HL-60 (cell line): ENCODE measurements at regions not wholly inside any gene's neighbourhood (a gene's known extent, or its start where the extent isn't known, plus 50 kb on each side); places are given as distances from the start of the nearest gene placed in this dataset.

Experiments
- DNase-seq, 2 experiments: peaks; one replicate each; pipeline ENCODE4 v3.0.0-alpha.2; 2010 to 2020; ENCODE audit warnings: low read depth in 1 of 2, low spot score in 1 of 2
- H3K27ac ChIP-seq: fragments of 250-450 bp; sonication (Bioruptor Pico); replicated peaks from 2 replicates; pipeline ENCODE4 v1.5.1; 2020; ENCODE audit warnings: mild to moderate bottlenecking, moderate library complexity
- H3K27me3 ChIP-seq: fragments of 250-450 bp; sonication (Bioruptor Pico); 2 replicates; pipeline ENCODE4 v1.5.1; 2021; ENCODE audit warnings: mild to moderate bottlenecking, moderate library complexity; ENCODE audit not compliant: insufficient read depth, poor library complexity, severe bottlenecking
- H3K4me3 ChIP-seq: replicated peaks from 2 replicates; pipeline ENCODE4 v1.5.1; 2011; ENCODE audit warnings: mild to moderate bottlenecking, control low read depth, low read length; ENCODE audit not compliant: insufficient read depth
- CTCF ChIP-seq: IDR thresholded peaks from one replicate; pipeline ENCODE4 v1.5.1; 2011; ENCODE audit warnings: low read length, control low read depth, inconsistent platforms; ENCODE audit not compliant: insufficient read depth
- GABPA ChIP-seq: IDR thresholded peaks from 2 replicates; pipeline ENCODE4 v1.6.1; 2012; ENCODE audit warnings: low read depth
- POLR2AphosphoS5 ChIP-seq: IDR thresholded peaks from 2 replicates; pipeline ENCODE4 v1.6.1; 2012; ENCODE audit warnings: low read depth
- SPI1 ChIP-seq: IDR thresholded peaks from 2 replicates; pipeline ENCODE4 v1.6.1; 2012; ENCODE audit warnings: low read depth, mild to moderate bottlenecking, borderline replicate concordance
- TF ChIP-seq, protein P1 (sequence below): IDR thresholded peaks from 2 replicates; pipeline ENCODE4 v1.6.1; 2012; ENCODE audit warnings: low read depth; ENCODE audit not compliant: insufficient replicate concordance

DNA sequence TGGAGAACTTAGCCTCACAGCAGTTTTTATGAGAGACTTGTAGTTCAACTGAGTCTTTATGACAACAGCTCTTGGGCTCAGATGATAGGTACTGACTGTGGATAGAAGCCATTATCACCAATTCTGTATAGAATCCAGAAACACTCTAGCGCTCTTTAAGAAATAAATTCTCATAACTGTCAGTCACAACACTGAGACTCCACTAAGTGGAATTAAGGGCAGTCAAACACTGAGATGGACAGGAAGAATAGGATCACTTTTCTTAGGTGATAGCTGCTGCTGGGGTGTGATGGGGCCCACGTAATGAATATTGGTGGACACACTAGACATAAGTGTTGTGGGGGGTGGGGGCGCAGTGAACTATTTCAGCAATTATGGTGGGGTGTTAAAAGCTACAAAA is 1691.8 kb upstream of the LRRTM1 start:
- H3K27ac ChIP-seq, result no peak overlapping the region
- DNase-seq, result no peak
- TF ChIP-seq GABPA (no peak), POLR2AphosphoS5 (no peak), CTCF (no peak), SPI1 (no peak)
- TF ChIP-seq, protein P1, sequence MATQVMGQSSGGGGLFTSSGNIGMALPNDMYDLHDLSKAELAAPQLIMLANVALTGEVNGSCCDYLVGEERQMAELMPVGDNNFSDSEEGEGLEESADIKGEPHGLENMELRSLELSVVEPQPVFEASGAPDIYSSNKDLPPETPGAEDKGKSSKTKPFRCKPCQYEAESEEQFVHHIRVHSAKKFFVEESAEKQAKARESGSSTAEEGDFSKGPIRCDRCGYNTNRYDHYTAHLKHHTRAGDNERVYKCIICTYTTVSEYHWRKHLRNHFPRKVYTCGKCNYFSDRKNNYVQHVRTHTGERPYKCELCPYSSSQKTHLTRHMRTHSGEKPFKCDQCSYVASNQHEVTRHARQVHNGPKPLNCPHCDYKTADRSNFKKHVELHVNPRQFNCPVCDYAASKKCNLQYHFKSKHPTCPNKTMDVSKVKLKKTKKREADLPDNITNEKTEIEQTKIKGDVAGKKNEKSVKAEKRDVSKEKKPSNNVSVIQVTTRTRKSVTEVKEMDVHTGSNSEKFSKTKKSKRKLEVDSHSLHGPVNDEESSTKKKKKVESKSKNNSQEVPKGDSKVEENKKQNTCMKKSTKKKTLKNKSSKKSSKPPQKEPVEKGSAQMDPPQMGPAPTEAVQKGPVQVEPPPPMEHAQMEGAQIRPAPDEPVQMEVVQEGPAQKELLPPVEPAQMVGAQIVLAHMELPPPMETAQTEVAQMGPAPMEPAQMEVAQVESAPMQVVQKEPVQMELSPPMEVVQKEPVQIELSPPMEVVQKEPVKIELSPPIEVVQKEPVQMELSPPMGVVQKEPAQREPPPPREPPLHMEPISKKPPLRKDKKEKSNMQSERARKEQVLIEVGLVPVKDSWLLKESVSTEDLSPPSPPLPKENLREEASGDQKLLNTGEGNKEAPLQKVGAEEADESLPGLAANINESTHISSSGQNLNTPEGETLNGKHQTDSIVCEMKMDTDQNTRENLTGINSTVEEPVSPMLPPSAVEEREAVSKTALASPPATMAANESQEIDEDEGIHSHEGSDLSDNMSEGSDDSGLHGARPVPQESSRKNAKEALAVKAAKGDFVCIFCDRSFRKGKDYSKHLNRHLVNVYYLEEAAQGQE, result no peak
- H3K27me3 ChIP-seq, result no peaks in the 10 kb centered on the region
- H3K4me3 ChIP-seq, result no peak overlapping the region

DNA sequence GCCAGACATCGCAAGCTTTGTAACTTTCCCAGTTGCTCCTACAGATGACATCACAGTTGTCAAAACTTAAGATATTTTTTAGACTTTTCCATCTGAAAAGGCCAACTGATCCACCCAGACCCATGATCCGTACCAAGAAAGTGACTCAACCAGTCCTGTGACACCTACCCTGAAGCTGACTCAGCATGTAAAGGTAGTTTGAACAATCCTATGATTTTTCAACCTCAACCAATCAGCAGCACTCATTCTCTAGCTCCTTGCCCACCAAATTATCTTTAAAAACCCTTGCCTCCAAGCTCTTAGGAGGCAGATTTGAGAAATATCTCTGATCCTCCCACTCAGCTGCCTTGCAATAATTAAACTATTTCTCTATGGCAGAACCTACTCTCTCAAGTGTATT is 1686.7 kb upstream of the LRRTM1 start:
- Histone ChIP-seq H3K27me3 (no peaks in the 10 kb centered on the region), H3K4me3 (no peak overlapping the region), H3K27ac (no peak overlapping the region)
- no peak for DNase-seq
- TF ChIP-seq POLR2AphosphoS5, result no peak
- TF ChIP-seq SPI1, result no peak
- TF ChIP-seq CTCF, result no peak
- no peak for TF ChIP-seq GABPA
- TF ChIP-seq, protein P1, result no peak

GRCh38 chr2:81987370-81987769 is 1682.8 kb upstream of the LRRTM1 start:
- Histone ChIP-seq H3K4me3 (no peak overlapping the region), H3K27ac (no peak overlapping the region), H3K27me3 (no peaks in the 10 kb centered on the region)
- TF ChIP-seq POLR2AphosphoS5 (no peak), SPI1 (no peak), CTCF (no peak), GABPA (no peak)
- TF ChIP-seq, protein P1, result no peak
- no peak for DNase-seq
